NCI-H1930 (cell line): ENCODE measurements at regions not wholly inside any gene's neighbourhood (a gene's known extent, or its start where the extent isn't known, plus 50 kb on each side); places are given as distances from the start of the nearest gene placed in this dataset.

ENCODE experiments used
- DNase-seq, 2 experiments: peaks; one replicate each; lab custom pipeline; 2025; lab: John Stamatoyannopoulos, UW

DNA sequence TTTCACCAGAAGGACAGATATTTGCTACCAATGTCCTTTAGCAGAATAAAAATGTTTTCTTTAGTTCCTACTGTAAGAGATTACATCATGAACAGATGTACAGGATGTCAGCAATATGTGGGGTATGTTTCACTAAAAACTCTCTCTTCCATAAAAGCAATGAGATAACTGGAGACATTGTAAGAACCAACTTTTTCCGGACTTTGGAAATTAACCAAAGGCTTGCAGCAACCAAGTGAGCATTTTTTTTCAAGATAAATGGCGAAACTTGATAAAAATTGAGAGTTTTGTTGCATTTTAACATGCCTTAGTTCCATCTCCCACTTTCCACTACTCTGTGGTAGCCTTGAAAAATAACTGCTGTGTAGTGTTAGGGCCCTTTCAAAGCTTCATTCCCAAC is 429.8 kb upstream of the CDH2 start:
- DNase-seq = no peak

DNA sequence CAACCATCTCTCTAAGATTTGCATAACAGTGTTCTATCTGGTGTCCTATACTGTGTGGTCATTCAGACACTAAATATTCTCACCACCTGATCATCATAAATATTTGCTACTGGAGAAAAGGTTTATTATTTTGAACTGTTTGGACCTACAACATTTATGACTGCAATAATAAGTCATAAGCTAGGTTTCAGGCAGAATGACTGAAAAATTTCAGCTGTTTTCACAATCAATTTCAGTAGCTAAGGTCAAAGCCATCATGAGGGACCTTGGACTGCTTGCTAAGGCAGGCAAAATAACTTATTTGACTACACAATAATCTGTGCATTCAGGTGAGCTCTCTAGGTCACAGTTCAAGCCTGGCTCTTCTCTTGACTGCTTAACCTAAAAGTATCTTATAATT is 425.5 kb upstream of the CDH2 start:
- DNase-seq = no peak

DNA sequence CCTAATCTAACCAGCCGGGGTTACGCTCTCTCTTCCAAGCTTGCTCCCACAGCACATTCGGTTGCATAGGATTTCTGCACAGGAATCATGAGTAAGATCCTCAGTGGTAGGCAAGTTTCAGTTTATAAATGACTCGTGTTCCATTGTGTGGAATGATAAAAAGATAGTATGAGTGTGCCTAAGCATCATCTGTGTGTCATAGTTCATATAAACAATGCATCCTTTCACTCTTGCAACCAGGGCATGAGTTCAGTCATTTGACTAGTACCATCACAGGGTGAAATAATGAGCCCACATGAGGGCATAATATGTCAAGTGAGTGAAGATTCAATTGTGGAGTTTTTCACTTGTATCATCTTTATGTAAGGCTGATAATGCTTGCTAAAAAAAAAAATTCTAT is 417.1 kb upstream of the CDH2 start:
- no peak for DNase-seq

DNA sequence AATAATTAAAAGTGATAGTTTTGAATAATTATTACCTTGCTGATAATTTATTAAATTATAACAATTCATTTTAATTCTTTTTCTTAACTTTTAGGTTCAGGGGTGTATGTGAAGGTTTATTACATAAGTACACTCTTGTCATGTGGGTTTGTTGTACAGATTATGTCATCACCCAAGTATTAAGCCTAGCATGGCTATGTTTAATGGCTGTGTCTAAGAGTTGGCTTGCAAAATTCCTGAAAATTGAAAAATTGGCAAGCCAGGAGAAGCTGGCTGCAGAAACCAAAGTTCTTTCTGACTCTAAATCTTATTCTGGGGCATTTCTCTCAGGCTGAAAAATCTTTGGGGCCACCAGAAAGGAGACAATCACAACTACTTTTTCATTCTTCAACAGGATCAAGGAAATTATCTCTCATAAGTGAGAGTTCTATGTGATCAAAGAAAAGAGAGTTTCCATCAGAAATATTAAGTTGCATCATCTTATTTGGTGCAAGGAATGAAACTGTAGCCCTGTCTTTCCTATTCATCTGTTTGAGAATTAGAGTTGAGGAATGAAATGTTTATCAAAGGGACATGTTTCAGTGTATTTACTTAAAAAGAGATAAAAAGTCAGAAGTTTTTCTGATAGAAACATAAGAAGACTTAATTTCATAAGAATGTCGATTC is 412.1 kb upstream of the CDH2 start:
- DNase-seq = no peak

DNA sequence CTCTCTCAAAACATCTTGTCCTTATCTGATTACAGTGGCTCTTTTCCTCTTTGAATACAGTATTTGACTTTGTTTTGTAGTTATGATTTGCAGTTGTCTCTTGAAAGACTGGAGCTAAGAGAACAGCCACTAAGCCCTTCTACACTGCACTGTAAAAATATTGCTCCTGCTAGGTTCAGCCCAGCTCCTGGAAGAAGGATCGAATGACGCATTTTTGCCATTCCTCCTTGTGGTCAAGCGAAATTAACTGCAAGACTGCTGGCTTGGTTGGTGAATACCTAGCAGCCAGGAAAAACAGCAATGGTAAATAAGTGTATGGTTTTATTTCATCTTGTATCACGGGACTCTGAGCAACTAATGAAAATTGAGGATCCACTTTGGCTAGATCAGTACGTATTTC is 407.8 kb upstream of the CDH2 start:
- no peak for DNase-seq

DNA sequence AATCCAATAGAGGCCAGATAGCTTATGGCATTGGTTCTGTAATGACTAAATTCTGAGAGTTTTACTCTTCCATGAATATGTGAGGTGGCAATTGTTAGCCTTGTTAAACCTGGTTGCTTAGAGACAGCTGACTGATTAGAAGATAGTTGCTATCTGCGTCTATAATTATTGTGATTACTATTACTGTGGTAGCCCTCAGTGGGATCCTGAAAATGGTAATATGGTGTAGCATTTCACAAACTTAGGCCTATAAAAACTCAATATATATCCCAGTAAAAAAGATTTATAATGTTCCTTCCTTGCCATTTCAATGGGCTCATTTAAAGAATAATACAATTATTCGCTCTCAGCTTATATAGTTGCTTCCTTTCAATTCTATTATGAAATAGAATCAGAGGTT is 405.8 kb upstream of the CDH2 start:
- peak; percentile 52 to 87 for DNase-seq

DNA sequence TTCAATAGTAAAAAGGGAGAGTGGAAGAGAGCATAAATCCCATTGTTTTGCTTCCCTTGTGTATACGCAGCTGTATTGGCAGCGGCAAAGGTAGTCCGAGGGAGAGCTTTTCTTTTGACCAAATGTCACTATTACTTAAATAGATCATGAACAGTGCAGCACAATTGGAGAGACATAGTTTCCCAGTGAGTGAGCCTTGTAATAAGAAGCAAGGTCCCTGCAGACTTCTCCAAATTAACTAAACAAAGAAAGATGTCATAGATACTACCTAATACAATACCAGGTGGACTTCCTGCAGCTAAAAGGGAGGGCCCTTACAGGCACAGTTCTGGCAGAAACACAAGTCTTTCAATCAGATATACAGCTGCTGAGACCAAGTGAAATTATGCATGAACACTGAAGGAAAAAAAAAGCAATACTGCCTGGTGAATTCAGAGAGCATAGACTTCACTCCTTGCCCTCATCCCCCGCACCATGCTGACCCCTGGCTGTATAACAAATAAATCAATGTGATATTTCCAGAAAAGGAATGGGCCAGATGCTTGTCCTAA is 404.7 kb upstream of the CDH2 start:
- peak; percentile 88 to 90 for DNase-seq

DNA sequence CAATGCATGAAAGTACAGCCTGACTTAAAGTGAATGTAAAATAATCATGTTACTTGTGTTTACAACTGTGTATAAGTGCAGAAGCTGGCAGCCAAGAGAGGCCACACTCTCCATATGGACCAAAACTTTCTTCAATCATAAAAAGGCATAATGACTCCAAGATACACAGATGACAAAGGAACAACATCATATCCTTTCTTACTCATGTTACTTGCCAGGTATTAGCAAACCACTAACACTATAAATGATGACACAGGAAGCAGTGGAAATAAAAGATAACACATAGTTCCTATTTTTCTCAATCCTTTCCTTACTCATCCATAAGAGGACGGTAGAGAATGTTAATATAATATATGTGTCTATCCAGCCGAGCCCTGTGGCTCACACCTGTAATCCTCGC is 400.0 kb upstream of the CDH2 start:
- no peak for DNase-seq

DNA sequence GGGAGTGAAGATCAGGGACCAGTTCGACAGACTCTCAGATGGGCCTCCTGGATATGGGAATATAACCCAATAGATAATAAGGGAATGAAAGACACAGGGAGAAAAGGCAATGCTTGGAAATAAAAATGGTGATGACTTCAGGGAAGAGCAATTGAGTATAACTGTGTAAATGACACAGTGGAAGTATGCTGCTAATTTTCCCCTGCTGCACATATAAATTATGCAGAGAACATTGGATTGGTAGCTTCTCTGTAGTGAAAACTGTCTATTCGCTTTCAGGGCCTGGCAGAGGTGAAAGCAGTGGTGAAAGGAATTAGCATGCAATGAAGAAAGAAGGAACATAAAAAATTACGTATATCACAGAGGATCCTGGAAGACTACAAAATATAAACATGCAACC is 398.2 kb upstream of the CDH2 start:
- no peak for DNase-seq

DNA sequence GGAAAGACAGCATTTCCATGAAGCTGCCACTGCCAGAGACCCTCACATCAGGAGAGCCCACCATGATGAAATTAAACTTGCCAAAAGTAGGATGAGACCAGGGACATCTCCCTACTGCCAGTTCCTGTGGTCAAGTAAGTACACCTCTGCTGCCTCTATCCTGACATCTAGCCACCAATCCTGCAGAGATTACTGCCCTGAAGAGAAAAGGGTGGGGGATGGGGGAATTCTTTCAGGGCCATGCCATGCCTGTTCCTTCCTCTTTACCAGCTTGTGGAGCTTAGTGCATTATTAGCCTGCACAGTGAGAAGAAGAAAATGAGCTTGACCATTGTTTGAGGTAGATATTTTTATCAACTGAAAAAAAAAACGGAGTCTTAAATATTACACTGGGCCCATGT is 397.2 kb upstream of the CDH2 start:
- no peak for DNase-seq

DNA sequence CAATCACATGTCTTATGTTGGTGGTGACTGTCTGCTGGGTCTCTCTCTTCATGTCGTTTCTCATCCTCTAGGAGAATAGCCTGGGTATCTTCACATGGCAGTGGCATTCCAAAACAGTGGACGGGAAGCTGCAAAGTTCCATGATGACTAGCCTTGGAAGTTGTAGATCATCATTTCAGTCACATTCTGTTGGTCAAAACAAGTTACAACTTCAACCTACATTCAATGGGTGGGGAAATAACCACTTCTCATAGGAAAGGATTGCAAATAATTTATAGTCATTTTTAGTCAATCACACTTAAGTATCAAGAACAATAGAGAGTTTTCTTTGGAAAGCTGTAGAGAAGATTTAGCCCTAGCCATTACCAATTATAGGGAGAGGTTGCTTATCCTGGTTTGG is 395.0 kb upstream of the CDH2 start:
- DNase-seq = no peak

DNA sequence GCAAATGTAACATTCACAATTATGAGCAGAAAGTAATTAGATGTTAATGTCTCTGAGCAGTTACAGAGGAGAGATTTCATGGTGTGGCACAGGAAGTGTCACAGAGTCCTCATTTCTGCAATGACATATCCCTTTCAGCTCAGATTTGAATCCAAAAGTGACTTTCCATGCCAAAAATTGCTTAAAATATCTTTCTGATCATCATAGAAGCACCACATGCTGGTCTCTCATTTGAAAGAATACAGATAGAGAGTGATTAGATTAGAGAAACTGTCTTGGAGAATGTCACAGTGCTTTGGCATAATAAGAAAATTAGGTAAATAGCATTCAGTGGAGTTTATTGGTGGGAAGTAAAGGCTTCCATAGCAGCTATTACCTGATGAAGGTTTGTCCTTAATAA is 383.4 kb upstream of the CDH2 start:
- no peak for DNase-seq

DNA sequence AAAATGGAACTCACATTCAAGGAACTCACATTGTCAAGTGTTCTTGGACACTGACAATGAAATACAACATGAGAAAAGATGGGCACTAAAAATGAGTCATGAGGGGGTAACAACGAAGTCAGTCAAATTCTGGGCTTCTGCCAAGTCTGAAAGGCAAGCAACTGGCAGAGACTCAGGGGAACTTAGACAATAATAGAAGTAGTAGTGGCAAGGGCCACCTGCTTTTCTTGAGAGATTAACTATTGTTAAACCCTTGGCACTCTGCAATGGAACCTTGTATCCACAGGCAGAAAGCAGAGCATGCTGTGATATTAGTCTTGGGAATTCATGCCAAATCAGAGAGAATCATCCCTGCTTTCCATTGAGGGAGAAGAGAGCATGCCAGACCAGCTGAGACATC is 382.6 kb upstream of the CDH2 start:
- DNase-seq = no peak

DNA sequence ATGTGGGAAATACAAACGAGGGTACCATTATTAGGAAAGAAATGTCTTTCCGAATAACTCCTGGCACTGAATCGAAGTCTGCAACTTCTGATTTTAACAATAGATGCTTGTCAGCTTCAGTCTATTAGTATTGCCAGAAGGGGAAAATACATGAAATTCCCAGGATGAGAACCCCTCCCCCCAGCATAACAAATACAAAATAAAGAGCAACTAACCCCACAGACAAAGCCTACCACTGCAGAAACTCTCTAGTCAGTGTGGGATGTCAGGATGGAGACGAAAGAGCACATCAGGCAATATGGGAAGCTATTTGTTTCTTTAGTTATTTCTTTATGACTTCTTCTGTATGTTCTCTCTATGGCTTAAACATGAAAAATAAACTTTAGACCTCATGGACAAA is 365.0 kb upstream of the CDH2 start:
- DNase-seq = no peak

DNA sequence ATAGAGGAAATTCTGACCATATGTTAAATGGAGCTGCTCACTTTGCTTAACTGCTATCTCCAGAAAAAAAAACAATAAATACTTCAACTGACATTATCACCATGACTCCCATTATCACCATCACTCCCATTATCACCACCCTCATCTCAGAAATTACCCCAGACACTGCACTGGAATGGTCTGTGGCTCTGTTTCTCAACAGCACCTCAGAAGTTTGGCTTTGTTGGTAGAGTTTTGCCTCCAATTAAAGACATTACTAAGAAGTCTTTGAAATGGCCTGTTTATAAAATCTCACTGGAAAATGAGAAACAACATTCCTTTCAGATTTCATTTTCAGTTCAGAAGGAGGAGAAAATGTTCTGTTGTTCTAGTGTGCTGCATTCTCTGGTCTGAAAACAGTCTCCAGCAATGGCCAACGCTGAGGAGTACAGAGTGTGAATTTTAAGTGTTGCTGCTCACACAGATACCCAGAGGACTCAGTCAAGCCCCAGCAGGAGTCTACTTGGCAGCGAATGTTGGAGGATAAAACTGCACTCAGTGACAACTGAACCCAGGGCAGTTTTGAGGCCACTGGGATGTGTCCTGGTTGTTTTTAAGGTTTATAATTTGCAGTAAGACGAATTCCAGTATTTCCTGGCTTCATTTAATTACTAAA is 364.5 kb upstream of the CDH2 start:
- DNase-seq = no peak

DNA sequence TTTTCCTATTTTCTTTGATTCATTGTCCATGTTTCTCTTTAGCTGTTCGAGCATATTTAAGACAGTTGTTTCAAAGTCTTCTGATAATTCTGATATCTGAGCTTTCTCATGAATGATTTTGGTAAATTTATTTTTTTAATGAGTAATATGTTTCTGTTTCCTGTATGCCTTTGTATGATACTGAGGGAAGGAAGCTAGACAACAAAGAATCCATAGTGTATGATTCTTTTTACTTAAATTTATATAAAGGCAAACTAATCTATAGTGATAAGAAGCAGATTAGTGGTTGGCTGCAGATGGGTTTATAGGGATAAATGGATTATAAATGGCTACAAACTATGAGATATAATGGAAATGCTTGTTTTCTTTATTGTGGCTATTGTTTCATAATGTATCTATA is 352.7 kb upstream of the CDH2 start:
- DNase-seq = no peak

DNA sequence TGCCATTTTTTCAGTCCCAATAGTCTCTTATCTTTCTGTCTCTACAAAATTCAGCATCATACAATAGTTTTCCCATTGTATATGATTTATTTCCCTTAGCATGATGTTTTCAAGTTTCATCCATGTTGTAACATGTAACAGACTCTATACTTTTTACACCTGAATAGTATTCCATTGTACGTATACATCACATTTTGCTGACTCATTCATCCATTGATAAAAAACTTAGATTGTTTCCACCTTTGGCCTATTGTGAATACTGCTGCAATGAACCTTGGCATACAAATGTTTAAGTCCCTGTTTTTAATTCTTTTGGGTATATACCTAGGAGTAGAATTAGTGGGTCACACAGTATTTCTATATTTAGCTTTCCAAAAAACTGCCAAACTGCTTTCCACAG is 349.3 kb upstream of the CDH2 start:
- no peak for DNase-seq

DNA sequence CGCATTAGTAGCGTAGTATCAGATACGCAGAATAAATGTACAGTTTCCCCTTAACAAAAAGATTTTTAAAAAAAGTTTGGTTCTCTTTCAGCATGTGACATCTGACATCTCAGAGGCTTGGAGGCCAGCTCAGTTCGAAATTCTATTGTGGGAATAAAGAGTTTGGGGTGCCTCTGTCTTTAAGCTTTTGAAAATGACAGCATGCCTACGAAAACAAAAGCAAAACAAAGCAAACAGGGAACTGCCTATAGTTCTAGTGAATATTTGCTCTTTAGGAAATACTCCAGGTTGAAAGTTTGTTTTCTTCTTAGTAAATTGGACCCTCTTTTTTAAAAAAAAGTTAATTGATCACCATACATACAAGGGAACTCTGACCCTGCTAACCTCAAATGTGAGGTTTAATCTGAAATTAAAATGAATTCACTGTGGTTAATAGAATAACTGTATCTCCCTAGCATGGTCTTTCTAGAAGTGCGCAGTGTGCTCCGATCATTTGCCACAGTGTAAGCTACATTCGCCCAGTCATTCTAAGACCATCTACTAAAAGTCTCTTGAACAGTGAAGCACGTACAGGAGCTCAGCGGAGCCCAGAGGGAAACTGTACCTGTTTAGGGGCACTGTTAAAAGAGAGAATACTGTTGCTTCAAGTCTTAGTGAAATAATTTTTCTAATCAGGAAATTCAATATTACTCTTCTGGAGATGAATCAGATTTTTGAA is 347.0 kb upstream of the CDH2 start:
- DNase-seq = no peak

DNA sequence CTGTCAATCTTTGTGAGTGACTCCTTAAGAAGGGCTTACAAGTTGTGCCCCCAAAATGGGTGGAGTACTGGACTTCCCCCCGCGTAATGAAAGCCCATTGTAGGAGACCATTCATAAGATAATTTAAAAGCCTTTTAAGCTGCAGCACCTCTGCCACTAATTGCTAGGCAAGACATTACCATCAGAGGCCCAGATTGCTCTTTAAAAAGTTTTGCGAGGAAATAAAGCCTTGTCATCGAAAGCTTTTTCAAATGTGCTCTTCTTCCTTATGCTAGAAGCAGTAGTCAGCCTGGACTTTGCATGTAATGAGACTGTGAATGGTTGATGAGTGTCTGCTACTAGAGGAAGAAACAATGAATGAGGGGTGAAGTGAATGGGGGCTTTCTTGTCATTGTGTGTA is 345.3 kb upstream of the CDH2 start:
- no peak for DNase-seq

DNA sequence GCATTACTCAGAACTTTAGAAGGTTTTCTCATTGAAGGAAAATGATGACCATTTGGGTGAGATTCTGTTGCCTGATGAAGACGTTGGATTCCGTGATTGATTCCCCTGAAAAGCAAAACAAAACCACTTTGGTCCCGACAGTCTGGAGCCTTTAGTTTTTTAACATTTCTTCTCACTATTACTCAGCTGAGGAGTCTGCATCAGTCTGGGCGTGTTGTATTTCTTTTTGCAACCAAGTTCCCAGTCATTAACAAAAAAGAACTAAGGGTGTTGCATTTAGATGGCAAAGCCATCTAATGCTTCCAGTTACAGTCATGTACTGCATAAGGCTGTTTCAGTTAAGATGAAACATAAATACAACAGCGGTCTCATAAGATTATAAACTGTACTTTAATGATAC is 343.1 kb upstream of the CDH2 start:
- no peak for DNase-seq

DNA sequence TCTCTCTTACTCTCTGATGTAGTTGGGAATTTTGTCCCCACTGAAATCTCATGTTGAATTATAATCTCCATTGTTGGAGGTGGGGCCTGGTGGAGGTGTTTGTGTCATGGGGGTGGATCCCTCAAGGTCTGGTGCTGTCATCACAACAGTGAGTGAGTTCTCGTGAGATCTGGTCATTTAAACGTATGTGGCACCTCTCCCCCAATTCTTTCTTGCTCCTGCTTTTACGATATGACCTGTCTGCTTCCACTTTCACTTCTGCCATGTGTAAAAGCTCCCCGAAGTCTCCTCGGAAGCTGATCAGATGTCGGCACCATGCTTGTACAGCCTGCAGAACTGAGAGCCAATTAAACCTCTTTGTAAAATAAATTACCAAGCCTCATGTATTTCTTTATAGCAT is 337.8 kb upstream of the CDH2 start:
- DNase-seq = no peak

DNA sequence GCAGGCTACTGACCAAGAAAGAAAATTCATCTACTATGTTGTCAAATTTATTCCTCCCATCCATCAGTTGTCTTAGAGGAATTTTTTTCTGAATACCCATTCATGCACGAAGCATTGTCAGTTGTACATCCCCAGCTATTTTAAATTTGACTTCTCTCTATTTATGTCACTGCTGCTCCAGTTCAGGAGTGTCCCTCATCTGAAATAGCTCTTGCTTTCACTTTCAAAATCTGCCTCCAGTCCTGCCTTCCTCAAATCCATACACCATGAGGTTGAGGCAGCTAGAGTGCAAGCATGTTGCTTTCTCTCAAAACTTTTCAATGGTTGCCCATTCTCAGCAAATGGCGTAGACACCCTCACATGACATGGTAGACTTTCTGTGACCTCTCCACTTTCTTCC is 335.4 kb upstream of the CDH2 start:
- DNase-seq = no peak

DNA sequence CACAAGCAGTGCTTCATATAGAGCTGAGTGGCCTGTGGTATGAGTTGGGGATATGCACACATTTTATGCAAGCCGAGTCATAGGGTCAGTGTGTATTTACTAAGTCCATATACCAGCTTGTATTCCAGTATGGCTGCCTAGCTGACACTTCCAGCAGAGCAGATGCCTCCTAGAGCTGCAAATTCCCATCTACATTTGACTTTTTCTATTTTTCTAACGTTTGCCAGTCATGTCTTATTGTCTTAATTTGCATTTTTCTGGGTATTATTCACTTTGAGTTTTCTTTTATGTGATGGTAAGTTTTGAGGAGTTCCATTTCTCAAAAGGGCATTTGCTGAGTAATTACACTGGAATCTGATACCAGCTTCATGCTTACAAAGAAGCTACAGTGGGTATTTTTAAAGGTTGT is 334.5 kb upstream of the CDH2 start:
- no peak for DNase-seq
